ENCODE measurements at regions not wholly inside any gene's neighbourhood (a gene's known extent, or its start where the extent isn't known, plus 50 kb on each side); places are given as distances from the start of the nearest gene placed in this dataset.

- intact Hi-C loops (cut with micrococcal nuclease): no loop called here
- DNase-seq (ENCODE audit: low read depth, low spot score): peak; percentile 45
- Histone ChIP-seq H3K27ac (ENCODE audit: low read depth, low read length) (no peak overlapping the region), H4K20me1 (ENCODE audit: insufficient read depth) (no peaks in the 10 kb centered on the region), H3K36me3 (ENCODE audit: control insufficient read depth in 1 of 2, insufficient read depth in 2 of 2, low read length in 2 of 2) (no peaks in the 10 kb centered on the region), H2AFZ (ENCODE audit: low read depth, low read length, poor library complexity, severe bottlenecking) (peak overlapping the region; percentile 88), H3K9me2 (ENCODE audit: insufficient read depth) (no peaks in the 10 kb centered on the region), H3K27me3 (ENCODE audit: insufficient read depth, low read length) (peaks cover 52% of the 10 kb centered on the region; the same call in 1 of the 2 replicates), H3K4me1 (ENCODE audit: control insufficient read depth in 1 of 2, insufficient read depth in 2 of 2, low read length in 2 of 2) (peaks cover 33 to 36% of the 10 kb centered on the region in 2 experiments), H3K4me2 (ENCODE audit: low read length) (peak overlapping the region; percentile 72), H3K4me3 (replicated peaks in 1 of 2; ENCODE audit: low read depth in 1 of 2, low read length in 2 of 2) (peak overlapping the region; percentile 10 to 37; a peak in 2 of 4 replicates), H3K9ac (ENCODE audit: low read length) (no peak overlapping the region), H3K79me2 (ENCODE audit: insufficient read depth, low read length) (no peaks in the 10 kb centered on the region), H3K9me3 (ENCODE audit: control insufficient read depth in 1 of 2, insufficient read depth in 1 of 2, low read depth in 1 of 2, low read length in 2 of 2) (no peaks in the 10 kb centered on the region)
- POLR2A ChIA-PET: no interaction called here
- no TSS peak for BruUV-seq (replicated peaks)
- CTCF ChIA-PET: interaction anchor here (1.4 kb wide), 1 partner anchor 43 kb away, joined by 4 read pairs; no protein-coding TSS in a partner anchor
- ATAC-seq: peak; percentile 72
- RAD21 ChIA-PET (ENCODE audit: low non-redundant PET in 1 of 2, low total read pairs in 2 of 2, uncharacterized antibody in 2 of 2, unreplicated experiment in 2 of 2): no interaction called here
- TF ChIP-seq EZH2 (IDR thresholded peaks at IDR 0.05): no peak
- no peak for TF ChIP-seq REST (IDR thresholded peaks at IDR 0.05; ENCODE audit: low read depth)
- TF ChIP-seq ATF3 (IDR thresholded peaks at IDR 0.05): no peak
- TF ChIP-seq SP1 (IDR thresholded peaks at IDR 0.05; ENCODE audit: low read depth): peak; percentile 53
- TF ChIP-seq ZBTB33 (IDR thresholded peaks at IDR 0.05; ENCODE audit: extremely low read depth, insufficient replicate concordance, low read length): no peak
- TF ChIP-seq SIN3A (IDR thresholded peaks at IDR 0.05; ENCODE audit: low read depth): 0 out of 2 replicates have a peak, but pooled peaks have one; percentile 43
- no peak for TF ChIP-seq ELF1 (IDR thresholded peaks at IDR 0.05; ENCODE audit: borderline replicate concordance, low read depth)
- no peak for TF ChIP-seq CTCF (IDR thresholded peaks at IDR 0.05 in 2 of 3, conservative IDR thresholded peaks at IDR 0.05 in 1 of 3; ENCODE audit: borderline replicate concordance in 1 of 3, insufficient read depth in 1 of 3, low read depth in 2 of 3, low read length in 2 of 3)
- TF ChIP-seq FOSL1 (IDR thresholded peaks at IDR 0.05; ENCODE audit: low read depth): peak; percentile 74
- TF ChIP-seq POLR2AphosphoS5 (IDR thresholded peaks at IDR 0.05; ENCODE audit: low read depth, low read length): peak; percentile 30; the same call in 1 of the 2 replicates
- peak; percentile 72 for TF ChIP-seq JUND (IDR thresholded peaks at IDR 0.05)
- TF ChIP-seq SRF (IDR thresholded peaks at IDR 0.05; ENCODE audit: low read depth): no peak
- TF ChIP-seq EGR1 (IDR thresholded peaks at IDR 0.05; ENCODE audit: low read depth): peak; percentile 42; the same call in 1 of the 2 replicates
- TF ChIP-seq YY1 (IDR thresholded peaks at IDR 0.05; ENCODE audit: extremely low read depth, insufficient replicate concordance, low read depth, low read length): no peak
- peak; percentile 95 for TF ChIP-seq TCF7L2 (IDR thresholded peaks at IDR 0.05; ENCODE audit: borderline replicate concordance, extremely low read depth, insufficient read depth, insufficient read length)
- TF ChIP-seq MAX (IDR thresholded peaks at IDR 0.05): no peak; the same call in none of the 2 replicates
- peak; percentile 43; the same call in 1 of the 2 replicates for TF ChIP-seq CEBPB (IDR thresholded peaks at IDR 0.05; ENCODE audit: low read depth)
- no peak for TF ChIP-seq EZH2phosphoT487 (IDR thresholded peaks at IDR 0.05; ENCODE audit: borderline replicate concordance)
Measured at GRCh38 chr15:70526221-70526973, 237.0 kb downstream of the UACA start.
